A673 (cell line): ENCODE measurements at regions not wholly inside any gene's neighbourhood (a gene's known extent, or its start where the extent isn't known, plus 50 kb on each side); places are given as distances from the start of the nearest gene placed in this dataset.

Source experiments
- CTCF ChIP-seq: fragments of 300-800, 200-600 bp; sonication (generic); conservative IDR thresholded peaks from 2 replicates; pipeline ENCODE4 v1.5.1; 2017; ENCODE audit warnings: low read depth, mild to moderate bottlenecking, antibody characterized with exemption, low read length, moderate library complexity, mixed read lengths
- EZH2 ChIP-seq: fragments of 200-600 bp; sonication (generic); IDR thresholded peaks from 2 replicates; pipeline ENCODE4 v1.6.1; 2017; ENCODE audit warnings: borderline replicate concordance, low read depth, mild to moderate bottlenecking, mixed read lengths, antibody characterized with exemption, low read length; ENCODE audit not compliant: poor library complexity, severe bottlenecking

GRCh38 chr4:36675436-36675835 lies 394.0 kb downstream of the DTHD1 start:
- TF ChIP-seq CTCF (no peak), EZH2 (no peak)
